Activated T-helper 9 cell treated with anti-CD3 and anti-CD28 coated beads, Interleukin-2, amount 50 U/mL, for 16 hours (primary cell): ENCODE measurements at regions not wholly inside any gene's neighbourhood (a gene's known extent, or its start where the extent isn't known, plus 50 kb on each side); places are given as distances from the start of the nearest gene placed in this dataset.

ENCODE experiments used
- DNase-seq: peaks from one replicate; pipeline ENCODE4 v3.0.0-alpha.2; 2020; ENCODE audit warnings: low read depth

GRCh38 chr10:130746311-130746710, 565.2 kb downstream of the TCERG1L start:
- DNase-seq: no peak

- DNase-seq: no peak
Measured at GRCh38 chr10:130747356-130747755, 564.2 kb downstream of the TCERG1L start.

GRCh38 chr10:130747946-130748345, 563.6 kb downstream of the TCERG1L start:
- DNase-seq: no peak

- DNase-seq: no peak
Measured at GRCh38 chr10:130748409-130749057, 563.0 kb downstream of the TCERG1L start.

GRCh38 chr10:130749911-130750310, 561.6 kb downstream of the TCERG1L start:
- DNase-seq: no peak

- DNase-seq: no peak
Measured at GRCh38 chr10:130750441-130750840, 561.1 kb downstream of the TCERG1L start.

- DNase-seq: no peak
Measured at GRCh38 chr10:130751106-130751840, 560.2 kb downstream of the TCERG1L start.

GRCh38 chr10:130751851-130752250, 559.7 kb downstream of the TCERG1L start:
- no peak for DNase-seq

- no peak for DNase-seq
Measured at GRCh38 chr10:130756651-130757050, 554.9 kb downstream of the TCERG1L start.

GRCh38 chr10:130757271-130757670, 554.2 kb downstream of the TCERG1L start:
- no peak for DNase-seq

- DNase-seq: no peak
Measured at GRCh38 chr10:130757821-130758489, 553.6 kb downstream of the TCERG1L start.

- DNase-seq: no peak
Measured at GRCh38 chr10:130758529-130758928, 553.0 kb downstream of the TCERG1L start.

- no peak for DNase-seq
Measured at GRCh38 chr10:130761032-130761575, 550.4 kb downstream of the TCERG1L start.

- DNase-seq: no peak
Measured at GRCh38 chr10:130761788-130762301, 549.7 kb downstream of the TCERG1L start.

- DNase-seq: no peak
Measured at GRCh38 chr10:130762491-130762890, 549.0 kb downstream of the TCERG1L start.

- DNase-seq: no peak
Measured at GRCh38 chr10:130763071-130763470, 548.5 kb downstream of the TCERG1L start.

- no peak for DNase-seq
Measured at GRCh38 chr10:130763491-130763890, 548.0 kb downstream of the TCERG1L start.

- no peak for DNase-seq
Measured at GRCh38 chr10:130764651-130765050, 546.9 kb downstream of the TCERG1L start.

- DNase-seq: no peak
Measured at GRCh38 chr10:130766071-130766470, 545.5 kb downstream of the TCERG1L start.

GRCh38 chr10:130767116-130767730, 544.3 kb downstream of the TCERG1L start:
- DNase-seq: no peak

- DNase-seq: no peak
Measured at GRCh38 chr10:130769146-130770017, 542.1 kb downstream of the TCERG1L start.
